ENCODE measurements at regions not wholly inside any gene's neighbourhood (a gene's known extent, or its start where the extent isn't known, plus 50 kb on each side); places are given as distances from the start of the nearest gene placed in this dataset.

DNA sequence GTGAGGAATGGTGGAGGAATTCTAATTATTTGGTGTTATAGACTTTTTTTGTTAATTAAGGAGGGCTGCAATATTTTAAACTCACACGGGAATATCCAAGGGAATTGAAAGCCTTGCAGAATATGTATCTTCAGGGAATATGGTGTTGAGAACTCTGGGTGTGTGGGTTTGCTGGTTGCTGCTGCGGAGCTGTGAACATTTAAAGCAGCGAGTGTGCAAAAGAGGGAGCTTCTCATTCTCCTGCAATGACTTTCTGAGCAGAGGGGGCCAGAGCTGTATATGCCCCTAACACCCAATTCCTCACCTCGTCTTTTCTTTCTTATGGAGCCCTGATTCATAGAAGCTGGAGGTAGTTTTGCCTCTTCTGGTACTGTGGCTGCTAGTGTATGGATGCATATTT, 217.7 kb downstream of the HIPK3 start:
- TF ChIP-seq, protein P1, sequence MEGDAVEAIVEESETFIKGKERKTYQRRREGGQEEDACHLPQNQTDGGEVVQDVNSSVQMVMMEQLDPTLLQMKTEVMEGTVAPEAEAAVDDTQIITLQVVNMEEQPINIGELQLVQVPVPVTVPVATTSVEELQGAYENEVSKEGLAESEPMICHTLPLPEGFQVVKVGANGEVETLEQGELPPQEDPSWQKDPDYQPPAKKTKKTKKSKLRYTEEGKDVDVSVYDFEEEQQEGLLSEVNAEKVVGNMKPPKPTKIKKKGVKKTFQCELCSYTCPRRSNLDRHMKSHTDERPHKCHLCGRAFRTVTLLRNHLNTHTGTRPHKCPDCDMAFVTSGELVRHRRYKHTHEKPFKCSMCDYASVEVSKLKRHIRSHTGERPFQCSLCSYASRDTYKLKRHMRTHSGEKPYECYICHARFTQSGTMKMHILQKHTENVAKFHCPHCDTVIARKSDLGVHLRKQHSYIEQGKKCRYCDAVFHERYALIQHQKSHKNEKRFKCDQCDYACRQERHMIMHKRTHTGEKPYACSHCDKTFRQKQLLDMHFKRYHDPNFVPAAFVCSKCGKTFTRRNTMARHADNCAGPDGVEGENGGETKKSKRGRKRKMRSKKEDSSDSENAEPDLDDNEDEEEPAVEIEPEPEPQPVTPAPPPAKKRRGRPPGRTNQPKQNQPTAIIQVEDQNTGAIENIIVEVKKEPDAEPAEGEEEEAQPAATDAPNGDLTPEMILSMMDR (conservative IDR thresholded peaks at IDR 0.05; ENCODE audit: low read depth, low read length), result no peak
- TF ChIP-seq EZH2 (IDR thresholded peaks at IDR 0.05; ENCODE audit: borderline replicate concordance, low read depth, low read length, poor library complexity, severe bottlenecking), result no peak

Measured in A673 (cell line).